Cardiac muscle cell (in vitro differentiated cells and primary cell): ENCODE measurements at regions not wholly inside any gene's neighbourhood (a gene's known extent, or its start where the extent isn't known, plus 50 kb on each side); places are given as distances from the start of the nearest gene placed in this dataset.

Experiments
- DNase-seq, 2 donors: peaks; one replicate each; pipeline versions ENCODE4 v3.0.0 to v3.0.0-alpha.2; 2010 to 2017; ENCODE audit warnings: low read depth in 1 of 2, low spot score in 1 of 2
- H3K27ac ChIP-seq: fragments of 200-600 bp; sonication (generic); 2 replicates; pipeline ENCODE4 v1.5.1; 2016
- H3K27me3 ChIP-seq: fragments of 200-600 bp; sonication (generic); 2 replicates; pipeline ENCODE4 v1.6.0; 2016; ENCODE audit warnings: control low read depth
- H3K36me3 ChIP-seq: fragments of 200-600 bp; sonication (generic); 2 replicates; pipeline ENCODE4 v1.5.1; 2016; ENCODE audit warnings: control low read depth
- H3K4me1 ChIP-seq: fragments of 200-600 bp; sonication (generic); 2 replicates; pipeline ENCODE4 v1.8.1; 2017; ENCODE audit warnings: low read depth, mild to moderate bottlenecking, mixed run types
- H3K4me3 ChIP-seq: fragments of 200-600 bp; sonication (generic); 2 replicates; pipeline ENCODE4 v1.5.1; 2016; ENCODE audit warnings: mild to moderate bottlenecking
- H3K9me3 ChIP-seq: fragments of 200-600 bp; sonication (generic); 2 replicates; pipeline ENCODE4 v1.5.1; 2017; ENCODE audit warnings: low read depth, mild to moderate bottlenecking, control low read depth
- TF ChIP-seq, protein P1 (sequence below): IDR thresholded peaks from 2 replicates; pipeline ENCODE4 v1.5.1; 2012; ENCODE audit warnings: low read depth, mild to moderate bottlenecking, low read length

DNA sequence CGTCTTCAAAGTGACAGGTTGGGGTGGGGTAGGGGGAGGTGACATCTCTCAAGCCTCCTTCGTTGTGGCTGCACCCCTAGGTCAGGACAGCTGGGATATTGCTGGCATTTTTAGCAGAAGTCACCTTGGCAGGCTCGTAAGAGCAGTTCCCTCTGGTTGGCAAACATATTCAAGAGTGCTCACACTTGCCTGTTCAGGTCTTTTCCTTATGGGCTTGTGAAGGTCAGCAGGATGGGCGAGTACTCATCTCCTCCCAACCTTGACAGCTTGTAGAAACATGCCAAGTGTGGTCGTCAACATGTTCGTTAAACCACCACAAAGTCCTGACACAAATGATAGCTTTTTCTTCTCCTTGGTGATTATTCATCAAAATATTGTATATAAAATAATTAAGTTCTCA is 113.6 kb downstream of the HDGFL1 start:
- Histone ChIP-seq H3K4me1 (peaks cover 5% of the 10 kb centered on the region), H3K27ac (no peak overlapping the region), H3K9me3 (no peaks in the 10 kb centered on the region), H3K4me3 (no peak overlapping the region), H3K36me3 (no peaks in the 10 kb centered on the region), H3K27me3 (no peaks in the 10 kb centered on the region)
- DNase-seq, result no peak
- TF ChIP-seq, protein P1, sequence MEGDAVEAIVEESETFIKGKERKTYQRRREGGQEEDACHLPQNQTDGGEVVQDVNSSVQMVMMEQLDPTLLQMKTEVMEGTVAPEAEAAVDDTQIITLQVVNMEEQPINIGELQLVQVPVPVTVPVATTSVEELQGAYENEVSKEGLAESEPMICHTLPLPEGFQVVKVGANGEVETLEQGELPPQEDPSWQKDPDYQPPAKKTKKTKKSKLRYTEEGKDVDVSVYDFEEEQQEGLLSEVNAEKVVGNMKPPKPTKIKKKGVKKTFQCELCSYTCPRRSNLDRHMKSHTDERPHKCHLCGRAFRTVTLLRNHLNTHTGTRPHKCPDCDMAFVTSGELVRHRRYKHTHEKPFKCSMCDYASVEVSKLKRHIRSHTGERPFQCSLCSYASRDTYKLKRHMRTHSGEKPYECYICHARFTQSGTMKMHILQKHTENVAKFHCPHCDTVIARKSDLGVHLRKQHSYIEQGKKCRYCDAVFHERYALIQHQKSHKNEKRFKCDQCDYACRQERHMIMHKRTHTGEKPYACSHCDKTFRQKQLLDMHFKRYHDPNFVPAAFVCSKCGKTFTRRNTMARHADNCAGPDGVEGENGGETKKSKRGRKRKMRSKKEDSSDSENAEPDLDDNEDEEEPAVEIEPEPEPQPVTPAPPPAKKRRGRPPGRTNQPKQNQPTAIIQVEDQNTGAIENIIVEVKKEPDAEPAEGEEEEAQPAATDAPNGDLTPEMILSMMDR, result no peak

- DNase-seq, result no peak
- Histone ChIP-seq H3K4me3 (no peak overlapping the region), H3K36me3 (no peaks in the 10 kb centered on the region), H3K27me3 (no peaks in the 10 kb centered on the region), H3K4me1 (no peaks in the 10 kb centered on the region), H3K27ac (no peak overlapping the region), H3K9me3 (no peaks in the 10 kb centered on the region)
- TF ChIP-seq, protein P1, result no peak
Observed at GRCh38 chr6:22690446-22690845, 121.1 kb downstream of the HDGFL1 start.

DNA sequence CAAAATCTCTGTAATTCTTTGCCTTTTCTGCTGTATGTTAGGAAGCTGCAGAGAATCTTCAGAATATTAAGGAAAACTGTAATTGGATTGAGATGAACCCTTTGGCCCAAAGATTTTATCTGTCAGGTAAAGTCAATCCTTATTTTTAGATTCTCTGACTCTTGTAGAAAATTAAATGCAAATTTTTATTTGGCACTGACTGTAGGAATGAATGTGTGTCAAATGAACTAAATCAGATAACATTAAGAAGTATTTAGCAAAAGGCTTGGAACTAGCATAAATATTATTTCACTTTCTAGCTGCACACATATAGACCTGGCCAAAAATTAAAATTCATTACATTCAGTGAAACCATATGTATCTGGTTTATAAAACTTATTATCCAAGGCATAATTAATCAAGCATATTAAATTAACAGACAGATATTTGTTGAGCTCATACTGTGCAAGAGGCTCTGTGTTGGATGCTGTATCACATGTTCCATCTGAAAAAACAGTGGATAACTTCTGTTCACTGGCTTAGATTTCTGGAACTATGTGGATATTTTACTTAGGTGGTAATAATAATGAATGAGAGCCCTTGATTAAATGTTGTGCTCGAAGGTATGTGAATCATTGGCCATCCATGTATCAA is 124.8 kb downstream of the HDGFL1 start:
- Histone ChIP-seq H3K4me1 (peaks cover 4% of the 10 kb centered on the region), H3K27me3 (no peaks in the 10 kb centered on the region), H3K36me3 (no peaks in the 10 kb centered on the region), H3K4me3 (no peak overlapping the region), H3K27ac (no peak overlapping the region), H3K9me3 (no peaks in the 10 kb centered on the region)
- TF ChIP-seq, protein P1, result no peak
- DNase-seq, result no peak

GRCh38 chr6:22696481-22696880 is 127.1 kb downstream of the HDGFL1 start:
- Histone ChIP-seq H3K9me3 (no peaks in the 10 kb centered on the region), H3K27ac (no peak overlapping the region), H3K4me3 (no peak overlapping the region), H3K36me3 (no peaks in the 10 kb centered on the region), H3K4me1 (peaks cover 7% of the 10 kb centered on the region), H3K27me3 (no peaks in the 10 kb centered on the region)
- no peak for DNase-seq
- TF ChIP-seq, protein P1, result no peak

GRCh38 chr6:22697306-22697705 is 127.9 kb downstream of the HDGFL1 start:
- Histone ChIP-seq H3K27me3 (no peaks in the 10 kb centered on the region), H3K27ac (no peak overlapping the region), H3K4me3 (no peak overlapping the region), H3K9me3 (no peaks in the 10 kb centered on the region), H3K4me1 (peaks cover 7% of the 10 kb centered on the region), H3K36me3 (no peaks in the 10 kb centered on the region)
- no peak for DNase-seq
- TF ChIP-seq, protein P1, result no peak

- Histone ChIP-seq H3K36me3 (no peaks in the 10 kb centered on the region), H3K4me3 (no peak overlapping the region), H3K9me3 (no peaks in the 10 kb centered on the region), H3K27me3 (no peaks in the 10 kb centered on the region), H3K4me1 (peaks cover 7% of the 10 kb centered on the region), H3K27ac (peak overlapping the region; percentile 18)
- DNase-seq, result no peak
- TF ChIP-seq, protein P1, result no peak
Observed at GRCh38 chr6:22699151-22699550, 129.8 kb downstream of the HDGFL1 start.
